CD14-positive monocyte (primary cell): ENCODE measurements at regions not wholly inside any gene's neighbourhood (a gene's known extent, or its start where the extent isn't known, plus 50 kb on each side); places are given as distances from the start of the nearest gene placed in this dataset.

Experiments
- DNase-seq, 3 donors: peaks; one replicate each; pipeline ENCODE4 v3.0.0-alpha.2; 2011 to 2022
- H2AFZ ChIP-seq: 2 replicates; pipeline ENCODE4 v1.6.0; 2012; ENCODE audit warnings: mild to moderate bottlenecking, low read depth, low read length, inconsistent platforms; ENCODE audit not compliant: insufficient read depth, poor library complexity, severe bottlenecking
- H3K27ac ChIP-seq, 2 donors: 1 replicate in 1 of 2; 2 replicates in 1 of 2; pipeline ENCODE4 v1.5.1; 2012 to 2013; ENCODE audit warnings: low read length in 2 of 2, control low read depth in 1 of 2, inconsistent platforms in 1 of 2, low read depth in 1 of 2, mild to moderate bottlenecking in 1 of 2
- H3K27me3 ChIP-seq, 2 donors: one replicate each; pipeline versions ENCODE4 v1.6.0 to v1.6.1; 2011 to 2013; ENCODE audit warnings: low read length in 2 of 2; ENCODE audit not compliant: control insufficient read depth in 2 of 2, insufficient read depth in 2 of 2
- H3K36me3 ChIP-seq, 2 donors: replicated peaks in 1 of 2; 1 replicate in 1 of 2; 2 replicates in 1 of 2; pipeline versions ENCODE4 v1.5.1 to v1.6.1; 2012 to 2013; ENCODE audit warnings: low read length in 2 of 2, control low read depth in 1 of 2, inconsistent platforms in 1 of 2, mild to moderate bottlenecking in 1 of 2; ENCODE audit not compliant: insufficient read depth in 2 of 2, control insufficient read depth in 1 of 2
- H3K4me1 ChIP-seq, 2 donors: 1 replicate in 1 of 2; 2 replicates in 1 of 2; pipeline versions ENCODE4 v1.5.1 to v1.6.1; 2012 to 2013; ENCODE audit warnings: low read length in 2 of 2, control low read depth in 1 of 2, inconsistent platforms in 1 of 2, mild to moderate bottlenecking in 1 of 2, moderate library complexity in 1 of 2; ENCODE audit not compliant: insufficient read depth in 2 of 2, control insufficient read depth in 1 of 2
- H3K4me2 ChIP-seq: replicated peaks from 2 replicates; pipeline ENCODE3; 2012; ENCODE audit warnings: low read length, moderate library complexity, mild to moderate bottlenecking; ENCODE audit not compliant: poor library complexity, severe bottlenecking; ENCODE audit errors: extremely low read depth
- H3K4me3 ChIP-seq, 3 experiments: fragments of 200-600 bp in 1 of 3; sonication (generic) in 1 of 3; replicated peaks in 1 of 3; 1 replicate in 2 of 3; 2 replicates in 1 of 3; pipeline ENCODE4 v1.5.1; 2011 to 2013; ENCODE audit warnings: low read length in 3 of 3, mild to moderate bottlenecking in 3 of 3, control low read depth in 2 of 3, low read depth in 2 of 3, inconsistent platforms in 1 of 3, moderate library complexity in 1 of 3
- H3K79me2 ChIP-seq: 2 replicates; pipeline ENCODE4 v1.6.0; 2012; ENCODE audit warnings: mild to moderate bottlenecking, control low read depth, inconsistent platforms, low read length, moderate library complexity; ENCODE audit not compliant: insufficient read depth
- H3K9ac ChIP-seq: 2 replicates; pipeline ENCODE4 v1.6.0; 2017; ENCODE audit warnings: low read length, mild to moderate bottlenecking; ENCODE audit not compliant: insufficient read depth, poor library complexity, severe bottlenecking
- H3K9me3 ChIP-seq, 2 donors: replicated peaks in 1 of 2; 1 replicate in 1 of 2; 2 replicates in 1 of 2; pipeline versions ENCODE4 v1.5.1 to v1.6.1; 2012 to 2013; ENCODE audit warnings: low read length in 2 of 2, control low read depth in 1 of 2; ENCODE audit not compliant: control insufficient read depth in 1 of 2, insufficient read depth in 1 of 2
- H4K20me1 ChIP-seq: 2 replicates; pipeline ENCODE4 v1.6.0; 2012; ENCODE audit warnings: mild to moderate bottlenecking, low read length, control low read depth, moderate library complexity; ENCODE audit not compliant: insufficient read depth
- H3K27ac Mint-ChIP-seq, 7 donors: one replicate each; pipeline ENCODE4 v1.8.0; 2020; ENCODE audit warnings: mild to moderate bottlenecking in 7 of 7, mixed read lengths in 7 of 7, moderate library complexity in 6 of 7, inconsistent platforms in 2 of 7
- H3K27me3 Mint-ChIP-seq, 3 donors: one replicate each; pipeline ENCODE4 v1.8.0; 2021 to 2022; ENCODE audit warnings: low read depth in 3 of 3, mild to moderate bottlenecking in 3 of 3, mixed read lengths in 3 of 3, moderate library complexity in 3 of 3, inconsistent platforms in 1 of 3
- H3K36me3 Mint-ChIP-seq, 2 donors: one replicate each; pipeline ENCODE4 v1.8.0; 2020; ENCODE audit warnings: mixed read lengths in 2 of 2, inconsistent platforms in 1 of 2, mild to moderate bottlenecking in 1 of 2
- H3K4me1 Mint-ChIP-seq: one replicate; pipeline ENCODE4 v1.8.0; 2020; ENCODE audit warnings: mild to moderate bottlenecking, mixed read lengths
- H3K4me3 Mint-ChIP-seq, 2 donors: one replicate each; pipeline ENCODE4 v1.8.0; 2020; ENCODE audit warnings: mild to moderate bottlenecking in 2 of 2, mixed read lengths in 2 of 2, moderate library complexity in 1 of 2
- H3K9me3 Mint-ChIP-seq, 7 donors: one replicate each; pipeline ENCODE4 v1.8.0; 2020 to 2022; ENCODE audit warnings: mixed read lengths in 7 of 7, mild to moderate bottlenecking in 6 of 7, moderate library complexity in 6 of 7, inconsistent platforms in 2 of 7
- CTCF ChIP-seq: fragments of 200-600 bp; IDR thresholded peaks from one replicate; pipeline ENCODE4 v1.8.0; 2022; ENCODE audit warnings: antibody characterized with exemption, mild to moderate bottlenecking
- WGBS: methylation state at CpG from one replicate; pipeline ENCODE4 v1.1.5; 2013; ENCODE audit warnings: missing lambda C conversion rate; ENCODE audit not compliant: insufficient coverage; 5-methylcytosine and 5-hydroxymethylcytosine counted together
- intact Hi-C, 2 donors: fragments of 100-400 bp; cut with micrococcal nuclease; formaldehyde crosslinking; loops; one replicate each; pipeline versions ENCODE4 v1.15.0 to v1.15.1; 2023

GRCh38 chr6:68045193-68045592 lies 589.9 kb upstream of the ADGRB3 start:
- no peak for TF ChIP-seq CTCF
- Mint-ChIP-seq H3K36me3 (no peaks in the 10 kb centered on the region), H3K4me3 (no peak overlapping the region), H3K9me3 (peaks cover 0 to 3% (median 0%) of the 10 kb centered on the region in 7 donors), H3K27ac (no peak overlapping the region), H3K27me3 (no peaks in the 10 kb centered on the region), H3K4me1 (no peaks in the 10 kb centered on the region)
- no peak overlapping the region for H3K9ac ChIP-seq
- no peak for DNase-seq
- no peaks in the 10 kb centered on the region for H3K79me2 ChIP-seq
- WGBS, result no CpG with 5 or more reads among the region's 4 CpGs
- H3K27me3 ChIP-seq, result no peaks in the 10 kb centered on the region
- intact Hi-C loops, result no loop called here
- H3K9me3 ChIP-seq, result no peaks in the 10 kb centered on the region
- H2AFZ ChIP-seq, result no peak overlapping the region
- no peak overlapping the region for H3K27ac ChIP-seq
- H3K4me1 ChIP-seq, result no peaks in the 10 kb centered on the region
- no peak overlapping the region for H3K4me3 ChIP-seq
- H3K36me3 ChIP-seq, result no peaks in the 10 kb centered on the region
- H3K4me2 ChIP-seq, result no peak overlapping the region
- H4K20me1 ChIP-seq, result no peaks in the 10 kb centered on the region

- H3K4me2 ChIP-seq, result no peak overlapping the region
- H3K79me2 ChIP-seq, result no peaks in the 10 kb centered on the region
- no peaks in the 10 kb centered on the region for H3K27me3 ChIP-seq
- H3K9me3 ChIP-seq, result no peaks in the 10 kb centered on the region
- intact Hi-C loops, result no loop called here
- H3K4me1 Mint-ChIP-seq, result no peaks in the 10 kb centered on the region
- peaks cover 0 to 4% (median 0%) of the 10 kb centered on the region in 7 donors for H3K9me3 Mint-ChIP-seq
- no peak overlapping the region for H2AFZ ChIP-seq
- no peak for TF ChIP-seq CTCF
- DNase-seq, result no peak
- H3K4me3 Mint-ChIP-seq, result no peak overlapping the region
- no peak overlapping the region for H3K4me3 ChIP-seq
- no peak overlapping the region for H3K27ac ChIP-seq
- H4K20me1 ChIP-seq, result no peaks in the 10 kb centered on the region
- no peak overlapping the region for H3K9ac ChIP-seq
- no peak overlapping the region for H3K27ac Mint-ChIP-seq
- no peaks in the 10 kb centered on the region for H3K36me3 ChIP-seq
- no peaks in the 10 kb centered on the region for H3K36me3 Mint-ChIP-seq
- no peaks in the 10 kb centered on the region for H3K4me1 ChIP-seq
- no peaks in the 10 kb centered on the region for H3K27me3 Mint-ChIP-seq
Measured at GRCh38 chr6:68044264-68044663, 590.8 kb upstream of the ADGRB3 start.
